Hematopoietic multipotent progenitor cell (in vitro differentiated cells): ENCODE measurements at regions not wholly inside any gene's neighbourhood (a gene's known extent, or its start where the extent isn't known, plus 50 kb on each side); places are given as distances from the start of the nearest gene placed in this dataset.

Experiments used
- DNase-seq, 3 donors: peaks; one replicate each; pipeline ENCODE4 v3.0.0-alpha.2; 2011 to 2015; ENCODE audit warnings: low read depth in 2 of 3, low spot score in 2 of 3

DNA sequence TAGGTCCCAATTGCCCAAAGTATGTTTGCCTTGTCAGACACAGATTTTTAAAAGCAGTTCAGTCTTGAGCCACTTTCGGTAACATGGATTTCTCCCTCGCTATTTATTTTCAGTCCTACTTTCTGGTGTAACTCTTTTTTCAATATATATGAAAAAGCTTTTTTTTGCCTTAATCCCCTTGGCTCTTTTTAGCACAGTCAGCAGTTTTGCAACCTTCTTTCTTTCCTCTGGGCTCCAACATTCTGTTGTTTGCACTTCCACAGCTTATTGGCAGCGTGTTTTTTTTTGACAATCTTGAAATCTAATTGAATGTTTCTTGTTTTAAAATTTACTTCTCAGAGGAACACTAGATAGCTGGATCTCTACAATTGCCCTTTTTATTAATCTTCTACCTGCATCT lies 429.3 kb upstream of the NBEA start:
- no peak for DNase-seq

GRCh38 chr13:34513526-34513925 lies 428.5 kb upstream of the NBEA start:
- no peak for DNase-seq

DNA sequence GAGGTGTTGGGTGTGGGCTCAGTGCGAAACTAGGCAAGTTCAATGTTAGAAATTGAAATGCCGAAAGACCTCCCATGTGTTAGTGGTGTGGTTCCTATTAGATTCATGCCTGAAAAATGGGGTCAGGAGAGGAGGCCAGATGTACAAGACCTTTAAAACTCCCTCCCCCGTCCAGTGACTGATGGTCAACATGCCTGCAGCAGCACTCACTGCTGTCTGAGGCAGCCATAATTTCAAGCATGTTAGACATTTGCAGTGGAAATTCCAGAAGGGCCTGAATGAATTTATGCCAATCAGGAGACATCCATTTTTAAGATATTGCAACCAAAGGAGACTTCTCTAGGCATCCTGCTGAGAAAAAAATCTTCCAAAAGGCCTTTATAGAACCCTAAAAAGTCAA lies 426.9 kb upstream of the NBEA start:
- no peak for DNase-seq

- no peak for DNase-seq
These were observed 420.9 kb upstream of the NBEA start for GRCh38 chr13:34521171-34521570.

DNA sequence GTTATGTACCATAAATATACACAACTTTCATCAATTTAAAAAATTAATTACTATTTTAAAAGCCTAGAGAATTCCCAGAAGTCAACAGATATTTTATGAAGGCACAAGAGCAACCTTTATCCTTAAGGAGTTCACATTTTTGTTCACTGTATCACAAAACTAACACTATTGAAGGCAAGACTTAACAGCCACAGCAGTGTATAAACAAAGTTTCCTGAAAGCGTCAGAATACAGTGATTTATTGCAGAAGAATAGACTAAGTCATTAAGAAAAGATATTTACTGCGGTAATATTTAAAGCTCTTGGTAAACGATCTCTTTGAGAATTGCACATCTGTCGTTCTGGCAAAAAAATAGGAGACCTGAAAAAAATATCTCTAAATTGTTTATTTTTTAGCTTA lies 419.3 kb upstream of the NBEA start:
- DNase-seq = no peak

- no peak for DNase-seq
These were observed 418.7 kb upstream of the NBEA start for GRCh38 chr13:34523406-34523805.

DNA sequence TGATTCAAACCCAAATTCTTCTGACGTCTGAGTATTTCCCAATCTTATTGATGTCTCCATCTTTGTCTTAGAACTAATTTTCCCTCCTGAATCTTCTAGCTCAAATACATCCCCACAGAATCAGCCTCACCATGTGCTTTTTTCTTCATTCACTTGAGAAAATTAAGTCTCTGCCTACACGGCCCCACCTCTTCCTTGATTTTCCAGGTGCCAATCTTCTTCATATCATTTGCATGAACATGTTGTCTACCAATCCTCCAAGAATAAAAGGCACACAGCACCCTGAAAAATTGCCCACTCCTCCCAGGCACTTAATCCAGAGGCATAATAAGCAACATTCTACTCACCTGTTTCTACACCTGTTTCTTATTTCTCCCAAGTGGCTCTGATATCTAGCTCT lies 408.1 kb upstream of the NBEA start:
- DNase-seq = no peak

GRCh38 chr13:34542321-34542720 lies 399.7 kb upstream of the NBEA start:
- DNase-seq = no peak

DNA sequence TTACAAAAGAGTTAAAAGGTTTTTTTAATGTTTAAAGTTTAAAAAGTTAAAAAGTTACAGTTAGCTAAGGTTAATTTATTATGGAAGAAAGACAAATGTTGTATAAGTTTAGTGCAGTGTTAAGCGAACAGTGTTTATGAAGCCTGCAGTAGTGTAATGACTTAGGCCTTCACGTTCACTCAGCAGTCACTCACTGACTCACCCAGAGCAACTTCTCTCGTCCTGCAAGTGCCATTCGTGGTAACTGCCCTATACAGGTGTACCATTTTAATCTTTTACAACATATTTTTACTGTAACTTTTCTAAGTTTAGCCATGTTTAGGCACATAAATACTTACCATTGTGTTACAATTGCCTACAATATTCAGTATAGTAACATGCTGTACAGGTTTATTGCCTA lies 398.2 kb upstream of the NBEA start:
- no peak for DNase-seq

DNA sequence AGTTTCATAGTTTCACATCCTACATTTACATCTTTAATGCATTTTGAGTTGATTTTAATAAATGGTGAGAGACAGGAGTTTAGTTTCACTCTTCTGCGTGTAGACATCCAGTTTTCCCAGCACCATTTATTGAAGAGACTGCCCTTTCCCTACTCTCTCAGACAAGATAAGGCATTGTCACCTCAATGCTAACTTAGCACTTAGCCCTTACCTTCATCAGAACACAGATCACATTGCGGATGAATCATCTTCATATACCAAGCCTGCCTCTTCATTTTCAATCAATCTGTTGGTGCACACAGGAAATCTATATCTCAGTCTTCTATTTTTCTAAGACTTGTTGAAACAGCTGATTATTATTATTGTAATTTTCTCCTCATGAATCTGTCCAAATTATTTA lies 396.6 kb upstream of the NBEA start:
- no peak for DNase-seq

DNA sequence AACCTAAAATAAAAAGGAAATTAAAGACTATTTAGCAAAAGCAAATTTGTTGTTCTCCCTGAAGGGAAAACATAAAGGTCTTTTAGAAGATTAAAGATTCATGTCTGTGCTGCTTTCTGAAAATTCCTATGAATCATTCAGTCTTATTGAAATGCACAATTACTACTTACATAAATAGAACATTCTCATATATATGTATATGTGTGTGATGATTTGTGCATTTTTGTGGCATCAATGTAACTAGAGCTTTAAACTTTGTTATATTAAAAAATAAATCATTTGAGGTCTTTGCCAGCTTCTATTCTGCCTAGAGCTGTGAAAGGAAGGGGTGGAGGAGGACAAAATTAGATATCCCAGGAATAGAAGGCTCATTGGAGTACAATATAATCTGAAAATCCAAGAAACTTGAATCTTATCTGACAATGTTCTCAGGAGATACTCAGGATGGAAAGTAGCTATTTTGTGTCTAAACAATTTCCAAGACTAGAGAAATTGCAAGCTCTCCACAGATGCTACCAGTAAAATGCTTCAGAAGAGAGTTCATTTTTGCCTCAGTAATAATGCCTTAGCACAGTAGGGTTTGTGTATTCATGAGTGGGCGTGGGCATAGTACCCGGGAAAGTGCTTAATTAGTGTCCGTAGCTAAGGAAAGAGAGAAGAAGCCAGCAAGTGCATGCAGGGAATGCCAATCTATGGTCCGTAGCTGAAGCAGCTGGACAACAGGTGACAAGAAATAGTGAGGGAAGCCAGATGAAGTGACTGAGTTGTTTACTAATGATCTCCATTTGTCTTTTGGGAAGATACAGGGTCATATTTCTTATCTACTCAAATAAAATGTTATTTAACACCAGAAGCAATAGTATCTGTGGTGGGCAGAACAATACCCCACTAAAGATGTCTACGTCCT lies 395.5 kb upstream of the NBEA start:
- DNase-seq = no peak

DNA sequence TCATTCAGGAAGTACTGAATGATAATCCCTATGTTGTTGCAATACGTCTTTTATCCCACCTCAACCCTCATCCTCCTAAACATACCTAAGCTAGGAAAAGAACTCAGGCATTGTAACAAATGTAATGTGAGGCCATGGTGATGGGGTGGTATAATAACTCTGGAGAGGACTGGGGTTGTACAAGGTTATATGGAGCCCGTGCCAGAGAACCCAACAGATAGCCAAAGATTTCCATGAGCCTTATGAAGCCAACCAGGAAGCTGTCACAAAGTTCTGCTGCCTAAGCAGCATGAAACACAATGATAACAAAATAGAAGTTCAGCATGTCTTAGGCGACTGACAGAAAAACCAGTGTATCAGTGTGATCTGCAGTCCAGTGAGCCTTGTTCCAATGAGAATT lies 394.1 kb upstream of the NBEA start:
- DNase-seq = no peak

- no peak for DNase-seq
These were observed 388.7 kb upstream of the NBEA start for GRCh38 chr13:34553376-34553775.

GRCh38 chr13:34555988-34556387 lies 386.1 kb upstream of the NBEA start:
- DNase-seq = no peak

- no peak for DNase-seq
These were observed 381.0 kb upstream of the NBEA start for GRCh38 chr13:34561033-34561432.

DNA sequence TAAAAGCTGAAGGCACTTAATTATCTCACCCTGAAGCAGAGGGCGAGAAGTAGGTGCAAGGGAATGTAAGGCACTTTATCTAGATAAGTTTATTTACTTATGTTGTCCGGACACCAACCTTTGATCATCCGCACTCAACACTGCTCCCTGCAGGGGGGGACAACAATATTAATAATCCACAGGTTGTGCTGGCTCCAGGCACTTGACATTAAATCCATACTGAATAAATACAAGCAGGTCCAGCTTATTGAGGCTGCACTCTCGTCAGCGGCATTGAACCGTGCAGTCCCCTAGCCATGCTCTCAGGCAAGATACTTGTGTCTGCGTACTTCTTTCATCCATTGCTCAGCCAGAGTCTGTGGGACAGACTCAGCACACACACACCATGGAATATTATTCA lies 374.5 kb upstream of the NBEA start:
- no peak for DNase-seq

DNA sequence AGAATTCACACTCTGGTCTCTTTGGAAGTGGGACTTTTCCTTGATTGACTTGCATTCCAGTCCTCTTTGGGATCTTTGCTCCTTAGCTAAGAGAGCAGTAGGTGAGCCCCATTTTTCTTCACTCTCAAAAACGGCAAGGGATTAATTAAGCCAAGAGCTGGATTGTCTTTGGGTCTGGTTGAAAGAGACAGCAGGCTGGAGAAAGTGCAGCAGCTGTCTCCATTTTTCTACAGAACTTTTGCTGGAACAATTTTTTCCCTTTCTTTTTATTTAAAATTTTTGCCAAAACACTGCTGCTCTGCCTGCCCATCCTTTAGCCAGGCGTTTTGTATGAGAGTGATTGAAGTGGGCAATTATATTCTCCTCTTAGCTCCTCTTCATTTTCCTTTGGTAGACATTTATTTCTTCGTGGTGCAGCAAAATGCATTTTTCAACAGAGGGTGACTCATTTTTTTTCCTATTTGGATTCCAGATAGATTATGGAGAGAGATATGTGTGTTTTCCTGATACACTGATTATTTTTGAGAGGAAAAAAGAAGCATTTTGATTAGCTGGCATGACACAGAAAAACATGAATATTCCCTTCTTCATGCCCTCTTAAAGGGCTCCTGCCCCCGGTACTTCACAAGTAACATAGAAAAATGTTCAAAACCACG lies 371.2 kb upstream of the NBEA start:
- no peak for DNase-seq

DNA sequence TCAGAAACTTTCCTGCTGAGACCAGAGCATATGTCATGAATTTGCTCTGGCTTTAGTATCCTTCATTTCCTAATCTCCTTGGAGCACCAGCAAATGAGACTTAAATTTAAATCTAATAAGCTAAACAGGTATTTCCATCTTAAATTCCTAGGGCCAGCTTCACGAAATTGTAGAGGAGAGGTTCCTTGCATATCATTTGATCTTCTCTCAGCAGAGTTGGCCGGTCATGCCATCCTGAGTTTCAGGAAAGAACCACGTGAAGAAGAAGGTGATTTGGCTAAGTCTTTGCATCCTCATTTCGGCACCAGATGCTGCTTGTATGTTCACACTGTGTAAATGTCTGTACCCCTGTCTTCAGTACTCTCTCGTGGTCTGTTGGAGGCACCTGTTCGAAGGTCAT lies 370.4 kb upstream of the NBEA start:
- no peak for DNase-seq

GRCh38 chr13:34577051-34577450 lies 365.0 kb upstream of the NBEA start:
- DNase-seq = no peak

- DNase-seq = no peak
These were observed 363.6 kb upstream of the NBEA start for GRCh38 chr13:34578471-34578870.

DNA sequence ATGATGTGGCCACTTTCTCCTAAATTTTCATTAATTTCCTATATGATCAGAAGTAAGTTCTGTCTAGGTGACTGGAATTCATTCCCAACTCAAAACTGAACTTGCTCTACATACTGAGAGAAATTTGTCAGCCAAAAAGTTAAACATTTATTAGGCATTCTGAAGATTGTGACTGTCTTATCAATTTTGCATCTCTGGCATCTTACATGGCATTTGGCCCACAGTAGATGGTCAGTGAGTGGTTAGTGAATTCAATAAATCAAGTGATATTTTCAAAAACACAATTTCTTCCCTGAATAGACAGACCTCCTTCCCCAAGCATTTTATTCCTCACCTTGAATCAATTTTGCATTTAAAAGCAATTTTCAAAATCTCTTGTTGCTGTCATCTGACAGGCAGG lies 363.2 kb upstream of the NBEA start:
- DNase-seq = no peak

DNA sequence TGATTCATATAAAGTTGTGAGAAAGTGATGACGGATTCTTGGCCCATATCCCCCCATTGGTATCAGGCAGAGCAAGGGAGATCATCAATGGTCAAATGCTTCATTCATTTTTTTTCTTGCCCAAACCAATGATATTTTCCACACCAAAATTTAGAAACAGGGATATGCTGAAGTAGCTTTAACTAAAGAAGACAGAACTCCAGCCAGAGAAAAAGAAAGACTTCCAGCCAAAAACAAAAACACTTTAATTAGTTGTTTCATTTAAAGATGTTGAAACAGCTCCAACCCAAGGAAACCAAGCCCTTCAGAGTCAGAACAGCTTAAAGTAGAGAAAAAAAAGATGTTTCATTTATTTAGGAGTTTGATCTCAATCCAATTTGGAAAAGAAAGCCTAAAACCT lies 358.9 kb upstream of the NBEA start:
- no peak for DNase-seq
